GM19468 (cell line): ENCODE measurements at regions not wholly inside any gene's neighbourhood (a gene's known extent, or its start where the extent isn't known, plus 50 kb on each side); places are given as distances from the start of the nearest gene placed in this dataset.

Source experiments
- ATAC-seq: cut with Tn5 transposase; IDR thresholded peaks from one replicate; pipeline ENCODE4 v1.9.1; 2021; ENCODE audit warnings: mild to moderate bottlenecking, moderate library complexity, moderate number of reproducible peaks; ENCODE audit not compliant: unreplicated experiment; ENCODE audit errors: extremely low read depth

DNA sequence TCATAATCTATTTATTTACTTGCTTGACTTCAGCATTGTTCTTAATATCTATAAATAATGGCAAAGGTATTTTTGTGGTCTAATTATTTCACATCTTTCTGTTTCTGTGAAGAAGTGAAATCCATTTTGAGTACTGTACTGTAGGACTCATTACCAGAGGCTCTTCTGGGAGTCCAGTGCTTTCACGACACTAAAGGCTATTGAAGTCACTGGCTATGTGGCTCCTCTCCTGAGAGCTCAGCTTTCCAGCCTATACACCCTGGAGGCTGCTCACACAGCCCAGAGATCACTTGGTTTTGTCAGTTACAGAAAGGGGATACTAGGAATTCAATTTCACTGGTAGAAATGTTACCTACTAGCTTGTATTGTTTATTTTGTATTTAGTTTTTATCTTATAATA lies 547.3 kb downstream of the TAF11L14 start:
- ATAC-seq, result no peak

DNA sequence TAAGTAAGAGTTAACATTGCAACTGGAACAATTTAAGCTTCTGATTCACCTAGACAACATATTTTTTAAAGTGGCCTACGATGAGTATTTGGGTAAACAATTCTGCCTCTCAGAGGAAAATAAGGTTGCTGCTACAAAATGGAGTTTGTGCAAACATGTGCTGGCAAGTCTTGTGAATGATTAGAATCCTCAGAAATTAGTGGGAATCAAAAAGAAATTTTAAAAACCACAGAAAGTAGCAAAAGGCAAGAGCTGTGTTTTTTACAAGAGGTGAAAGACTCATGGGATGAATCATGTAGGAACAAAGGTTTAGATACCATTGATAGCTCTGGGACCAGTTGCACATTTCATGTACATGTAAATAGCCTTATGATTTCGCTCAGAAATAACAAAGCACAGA lies 561.6 kb downstream of the TAF11L14 start:
- no peak for ATAC-seq

DNA sequence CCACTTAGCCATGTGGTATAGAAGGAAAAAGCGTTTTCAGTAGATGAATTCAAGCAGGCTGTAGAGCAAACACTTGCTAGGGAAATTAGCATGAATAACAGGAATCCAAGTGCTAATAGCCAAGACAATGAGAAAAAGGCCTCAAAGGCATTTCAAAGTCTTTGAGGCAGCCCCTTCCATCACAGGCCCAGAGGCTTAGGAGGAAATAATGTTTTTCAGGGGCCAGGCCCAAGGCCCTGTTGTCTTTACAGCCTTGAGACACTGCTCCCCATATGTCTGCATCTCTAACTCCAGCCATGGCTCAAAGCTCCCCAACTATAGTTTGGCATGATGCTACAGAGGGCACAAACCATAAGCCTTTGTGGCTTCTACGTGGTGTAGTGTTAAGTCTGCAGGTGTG lies 563.5 kb downstream of the TAF11L14 start:
- no peak for ATAC-seq

DNA sequence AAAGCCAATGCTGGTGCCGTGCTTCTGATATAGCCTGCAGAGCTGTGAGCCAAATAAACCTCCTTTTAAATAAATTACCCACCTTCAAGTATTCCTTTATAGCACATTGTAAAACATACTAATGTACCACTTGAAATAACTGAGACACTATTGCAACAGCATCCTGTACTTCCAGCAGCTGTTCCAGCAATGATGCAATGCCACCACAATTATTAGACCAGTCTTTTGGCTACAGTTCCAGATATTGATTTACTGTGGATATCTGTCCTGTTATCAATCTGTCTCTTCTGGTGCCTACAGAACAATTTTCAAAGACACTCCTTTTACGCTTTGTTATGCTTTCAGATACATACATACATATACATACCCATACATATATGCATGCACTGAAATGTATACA lies 567.9 kb downstream of the TAF11L14 start:
- no peak for ATAC-seq

DNA sequence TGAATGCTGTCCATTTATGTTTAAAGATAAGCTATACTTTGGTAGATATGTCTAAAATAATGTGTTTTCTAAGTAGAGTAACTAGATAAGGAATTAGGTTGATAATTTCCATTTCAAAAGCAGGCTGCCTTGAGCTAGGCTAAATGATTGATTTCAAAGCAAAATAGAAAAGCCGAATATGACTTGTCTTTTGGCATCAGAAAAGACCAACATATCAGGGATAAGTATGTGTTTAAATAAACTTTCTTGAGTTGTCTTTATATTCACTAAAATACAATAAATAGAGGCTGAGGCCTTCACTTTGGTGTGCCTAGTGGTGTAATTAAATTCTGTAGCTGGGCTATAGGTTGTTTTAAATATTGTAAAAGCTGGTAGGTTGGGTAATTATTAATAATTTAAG lies 569.0 kb downstream of the TAF11L14 start:
- ATAC-seq, result no peak

DNA sequence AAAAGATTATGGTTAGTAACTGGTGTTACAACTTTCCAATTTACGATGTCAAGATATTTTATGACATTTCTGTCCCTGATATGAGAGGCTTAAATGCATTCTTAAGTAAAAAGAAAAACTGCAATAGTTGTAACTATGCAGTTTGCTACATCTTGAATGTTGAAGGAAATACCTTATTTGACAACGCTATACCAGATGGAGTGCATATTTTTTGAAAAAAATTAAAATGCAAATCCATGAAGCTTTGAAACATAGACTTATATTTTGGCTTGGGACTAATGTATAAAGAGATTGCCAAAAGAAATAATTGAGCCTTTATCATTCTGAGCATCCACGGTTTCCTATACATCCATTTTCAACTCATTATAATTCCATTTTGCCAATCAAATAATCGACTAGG lies 579.4 kb downstream of the TAF11L14 start:
- ATAC-seq, result no peak

DNA sequence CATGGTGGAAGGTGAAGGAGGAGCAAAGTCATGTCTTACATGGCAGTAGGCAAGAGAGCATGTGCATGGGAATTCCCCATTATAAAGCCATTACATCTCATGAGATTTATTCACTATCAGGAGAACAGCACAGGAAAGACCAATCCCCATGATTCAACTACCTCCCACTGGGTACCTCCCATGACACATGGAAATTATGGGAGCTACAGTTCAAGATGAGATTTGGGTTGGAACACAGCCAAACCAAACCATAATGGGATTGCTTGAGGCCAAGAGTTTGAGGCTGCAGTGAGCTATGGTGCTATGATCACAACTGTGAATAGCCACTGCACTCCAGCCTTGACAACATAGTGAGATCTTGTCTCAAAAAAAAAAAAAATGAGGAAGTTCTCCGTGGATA lies 581.8 kb downstream of the TAF11L14 start:
- ATAC-seq, result no peak

DNA sequence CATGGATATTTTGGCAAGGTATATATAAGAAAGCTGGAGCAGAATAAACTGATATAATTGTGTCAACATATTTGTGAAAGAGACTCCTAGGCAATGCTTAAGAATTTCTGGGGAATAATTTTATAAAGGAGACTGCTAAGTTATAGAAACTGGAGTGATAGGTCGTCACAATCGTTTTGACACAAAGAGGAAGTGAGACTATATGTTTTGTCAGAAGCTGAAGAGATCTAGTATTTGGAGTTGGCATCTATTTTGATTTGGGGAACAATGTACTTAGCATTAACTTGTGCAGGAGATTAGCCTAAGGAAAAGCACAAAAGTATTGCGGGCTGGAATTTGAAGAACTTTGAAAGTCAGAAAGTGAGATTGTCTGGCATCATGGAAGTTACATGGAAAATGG lies 582.5 kb downstream of the TAF11L14 start:
- ATAC-seq, result no peak

DNA sequence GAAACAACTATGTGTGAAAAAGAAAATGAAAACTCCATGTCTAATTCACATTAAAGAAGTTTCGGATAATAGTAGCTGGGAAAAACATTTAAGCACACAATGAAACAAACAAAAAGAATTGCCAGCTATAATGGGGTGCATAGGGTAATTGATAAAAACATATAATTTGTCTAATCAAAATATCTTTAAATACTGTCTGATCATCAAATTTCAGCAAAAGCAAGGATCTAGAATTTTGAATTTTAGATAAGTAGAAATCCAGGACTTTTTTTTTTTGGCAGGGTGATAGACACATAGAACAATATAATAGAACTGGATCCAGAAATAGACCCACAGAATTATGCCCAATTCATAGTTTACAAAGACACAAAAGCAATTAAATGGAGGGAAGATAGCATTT lies 585.0 kb downstream of the TAF11L14 start:
- ATAC-seq, result no peak

DNA sequence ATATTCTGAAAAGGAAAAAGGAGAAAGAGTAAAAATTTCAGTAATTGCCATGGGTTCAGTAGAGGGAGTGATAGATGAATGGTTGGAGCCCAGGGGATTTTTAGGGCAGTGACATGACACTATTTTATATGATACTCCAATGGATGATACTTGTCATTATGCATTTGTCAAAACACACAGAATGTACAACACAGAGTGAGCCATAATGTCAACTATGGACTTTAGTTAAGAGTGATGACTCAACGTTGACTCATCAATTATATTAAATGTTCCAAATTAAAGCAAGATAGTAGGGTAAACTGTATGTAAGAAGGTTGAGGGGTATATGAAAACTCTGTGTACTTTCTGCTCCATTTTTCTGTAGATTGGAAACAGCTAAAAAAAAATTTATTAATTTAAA lies 586.4 kb downstream of the TAF11L14 start:
- no peak for ATAC-seq

DNA sequence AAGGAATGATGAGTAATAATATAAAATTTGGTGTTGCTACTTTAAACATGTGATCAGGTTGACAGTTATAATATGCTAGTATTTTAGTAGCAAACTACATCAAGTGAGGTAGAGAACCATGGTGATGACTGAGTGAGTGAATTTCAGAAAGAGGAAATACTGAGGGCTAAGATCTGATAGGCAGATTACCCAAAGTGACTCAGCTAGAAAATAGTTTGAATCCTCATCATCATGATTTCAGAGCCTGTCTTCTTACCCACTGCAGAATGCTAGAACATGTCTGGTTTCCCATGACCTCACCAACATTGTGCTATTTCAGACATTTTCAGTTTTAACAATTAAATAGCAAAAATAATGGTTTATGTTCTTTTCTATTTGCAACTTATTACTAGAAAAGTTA lies 602.1 kb downstream of the TAF11L14 start:
- ATAC-seq, result no peak

DNA sequence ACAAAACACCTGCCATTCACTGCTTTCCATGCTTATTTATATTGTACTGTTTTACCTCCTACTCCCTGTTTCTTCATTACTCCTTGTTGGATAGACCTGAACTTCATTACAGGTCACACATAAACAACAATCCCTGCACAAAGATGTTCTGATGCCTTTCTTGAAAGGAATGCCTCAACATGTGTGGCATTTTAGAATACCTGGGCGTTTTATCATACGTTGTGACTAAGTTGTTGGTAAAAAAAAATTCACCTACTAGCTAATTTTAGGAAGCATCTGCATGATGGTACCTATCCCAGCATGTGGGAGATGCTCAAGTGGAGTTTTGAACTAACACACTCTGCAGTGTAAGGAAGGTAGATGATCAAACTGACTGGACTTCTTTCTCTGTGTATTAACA lies 604.1 kb downstream of the TAF11L14 start:
- no peak for ATAC-seq

DNA sequence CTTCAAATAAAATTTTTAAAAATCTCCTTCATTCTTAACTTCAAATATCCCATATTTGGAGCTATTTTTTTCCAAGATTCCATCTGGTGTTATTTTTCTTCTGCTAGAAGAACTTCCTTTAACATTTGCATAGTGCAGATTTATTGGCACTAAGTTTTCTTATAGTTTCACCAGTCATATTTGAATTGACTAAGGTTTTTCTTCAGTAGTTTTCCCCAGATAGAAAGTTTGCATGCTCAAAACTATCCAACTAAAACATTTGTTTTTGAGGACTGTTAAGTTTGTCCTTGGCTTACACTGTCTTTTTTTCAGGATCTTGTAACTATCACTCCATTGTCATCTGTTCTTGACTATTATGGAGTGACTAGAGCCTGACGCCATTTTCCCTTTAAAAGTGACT lies 606.7 kb downstream of the TAF11L14 start:
- no peak for ATAC-seq

DNA sequence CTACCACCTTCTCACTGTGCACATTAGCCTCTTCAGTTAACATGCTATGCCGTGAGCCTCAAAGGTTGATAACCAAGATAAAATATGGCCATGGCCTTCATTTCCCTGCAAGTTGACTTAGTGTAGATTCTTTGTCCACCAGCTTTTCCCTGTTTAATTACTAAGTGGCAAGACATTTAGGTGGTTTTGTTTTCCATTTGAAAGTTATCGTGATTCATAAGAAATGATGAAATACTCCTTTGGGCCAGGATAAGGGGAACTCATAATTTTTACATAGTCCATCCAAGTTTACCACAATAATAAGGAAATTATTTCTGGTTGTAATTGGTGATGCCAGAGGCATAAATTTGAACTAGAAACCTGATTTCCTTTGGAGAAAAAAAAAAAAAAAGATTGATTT lies 609.6 kb downstream of the TAF11L14 start:
- ATAC-seq, result no peak

DNA sequence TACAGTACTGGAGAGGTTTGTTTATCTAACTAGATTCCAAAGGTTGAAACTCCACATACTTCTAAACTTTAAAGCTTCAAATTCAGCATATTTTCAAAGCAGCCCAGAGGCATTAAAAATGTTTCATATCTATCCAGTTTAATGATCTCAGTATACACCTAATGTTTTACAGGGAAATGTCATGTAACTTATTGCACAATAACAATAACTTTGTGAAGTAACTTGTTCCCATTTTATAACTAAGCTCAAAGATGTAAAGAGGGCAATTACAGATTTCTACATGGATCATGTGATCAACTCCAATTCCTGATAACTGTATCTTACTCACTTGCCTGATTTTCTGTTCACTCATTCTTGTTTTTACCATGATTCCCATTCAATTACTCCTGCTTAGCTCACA lies 610.0 kb downstream of the TAF11L14 start:
- no peak for ATAC-seq

DNA sequence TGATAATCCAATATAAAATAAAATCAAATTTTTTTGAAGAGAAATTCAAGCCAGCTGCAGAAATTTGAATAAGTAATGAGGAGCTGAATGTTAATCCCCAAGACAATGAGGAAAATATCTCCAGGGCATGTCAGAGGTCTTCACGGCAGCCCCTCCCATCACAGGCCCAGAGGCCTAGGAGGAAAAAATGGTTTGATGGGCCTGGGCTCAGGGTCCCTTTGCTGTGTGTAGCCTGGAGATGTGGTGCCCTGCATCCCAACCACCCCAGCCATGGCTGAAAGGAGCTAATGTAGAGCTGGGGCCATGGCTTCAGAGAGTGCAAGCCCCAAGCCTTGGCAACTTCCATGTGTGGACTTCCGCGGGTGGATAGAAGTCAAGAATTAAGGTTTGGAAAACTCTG lies 618.3 kb downstream of the TAF11L14 start:
- ATAC-seq, result no peak

DNA sequence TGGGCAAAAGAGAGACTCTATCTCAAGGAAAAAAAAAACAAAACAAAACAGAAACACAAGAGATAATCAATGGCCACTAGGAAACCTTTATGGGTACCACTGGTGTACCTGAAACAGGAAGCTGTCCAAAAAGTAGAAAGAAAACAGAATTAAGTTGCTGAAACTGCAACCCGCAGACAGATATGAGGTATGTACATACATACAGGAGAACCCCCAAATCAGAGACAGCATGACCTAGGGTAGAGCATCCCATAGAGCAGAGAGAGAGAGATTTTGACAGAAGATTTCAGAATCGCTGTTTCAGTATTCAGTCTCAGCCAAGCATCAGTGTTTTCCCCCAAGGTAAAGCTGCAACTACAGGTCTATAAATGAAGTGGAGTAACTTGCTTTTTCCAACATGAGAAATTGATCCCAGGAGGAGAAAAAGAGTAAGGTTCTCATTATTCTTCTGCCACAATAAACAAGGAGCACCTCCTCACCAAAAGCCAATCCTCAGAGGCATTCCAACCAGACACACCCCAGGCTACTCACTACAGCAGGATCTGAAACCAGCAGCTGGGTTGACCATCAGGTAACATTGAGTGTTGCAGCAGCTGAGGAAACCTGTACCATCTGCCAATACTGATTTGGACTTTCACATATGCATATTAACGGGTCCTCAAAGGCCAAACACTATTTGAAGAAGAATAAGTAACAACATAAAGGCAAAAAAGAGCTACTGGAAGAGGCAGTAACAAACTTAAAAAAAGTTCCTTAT lies 630.0 kb downstream of the TAF11L14 start:
- no peak for ATAC-seq

DNA sequence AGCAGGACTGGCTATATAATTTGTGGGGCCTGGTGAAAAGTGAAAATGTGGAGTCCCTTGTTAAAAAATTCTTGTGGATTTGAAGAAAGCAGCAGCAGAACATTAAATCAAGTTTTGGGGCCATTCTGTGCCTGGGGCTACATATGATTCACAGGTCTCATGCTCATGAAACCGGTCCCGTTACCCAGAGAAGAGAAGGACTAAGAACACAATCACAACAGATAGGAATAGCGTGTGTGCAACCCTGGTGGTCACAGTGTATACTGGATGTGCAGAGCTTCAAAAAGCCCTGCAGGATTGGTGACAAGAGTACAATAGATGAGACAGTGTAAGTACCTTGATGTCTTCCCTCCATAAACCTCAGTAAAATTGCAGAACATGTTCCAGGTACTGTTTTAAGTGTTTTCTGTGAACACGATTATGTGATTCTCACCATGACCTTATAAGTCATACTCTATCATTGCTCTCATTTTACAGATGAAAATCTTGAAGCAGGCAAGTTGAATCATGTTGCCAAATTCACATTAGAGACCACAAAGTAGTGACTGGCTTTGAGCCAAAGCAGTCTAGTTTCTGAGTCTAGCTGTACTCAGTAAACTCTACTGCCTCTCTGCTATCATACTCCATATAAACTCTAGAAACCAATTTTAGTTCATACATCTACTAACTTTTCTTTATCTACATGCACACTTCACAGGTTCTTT lies 636.5 kb downstream of the TAF11L14 start:
- ATAC-seq, result no peak

DNA sequence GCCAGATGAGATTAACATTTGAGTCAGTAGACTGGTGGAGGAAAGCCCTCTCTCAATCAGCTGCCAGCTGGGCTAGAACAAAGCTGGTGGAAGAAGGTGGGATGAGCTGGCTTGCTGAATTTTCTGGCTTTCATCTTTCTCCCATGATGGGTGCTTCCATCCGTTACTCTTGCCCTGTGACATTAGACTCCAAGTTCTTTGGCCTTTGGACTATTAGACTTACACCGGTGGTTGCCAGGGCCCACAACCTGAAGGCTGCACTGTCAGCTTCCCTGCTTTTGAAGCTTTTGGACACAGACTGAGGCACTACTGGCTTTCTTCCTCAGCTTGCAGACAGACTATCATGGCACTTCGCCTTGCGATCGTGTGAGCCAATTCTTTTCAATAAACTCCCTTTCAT lies 642.7 kb downstream of the TAF11L14 start:
- no peak for ATAC-seq

DNA sequence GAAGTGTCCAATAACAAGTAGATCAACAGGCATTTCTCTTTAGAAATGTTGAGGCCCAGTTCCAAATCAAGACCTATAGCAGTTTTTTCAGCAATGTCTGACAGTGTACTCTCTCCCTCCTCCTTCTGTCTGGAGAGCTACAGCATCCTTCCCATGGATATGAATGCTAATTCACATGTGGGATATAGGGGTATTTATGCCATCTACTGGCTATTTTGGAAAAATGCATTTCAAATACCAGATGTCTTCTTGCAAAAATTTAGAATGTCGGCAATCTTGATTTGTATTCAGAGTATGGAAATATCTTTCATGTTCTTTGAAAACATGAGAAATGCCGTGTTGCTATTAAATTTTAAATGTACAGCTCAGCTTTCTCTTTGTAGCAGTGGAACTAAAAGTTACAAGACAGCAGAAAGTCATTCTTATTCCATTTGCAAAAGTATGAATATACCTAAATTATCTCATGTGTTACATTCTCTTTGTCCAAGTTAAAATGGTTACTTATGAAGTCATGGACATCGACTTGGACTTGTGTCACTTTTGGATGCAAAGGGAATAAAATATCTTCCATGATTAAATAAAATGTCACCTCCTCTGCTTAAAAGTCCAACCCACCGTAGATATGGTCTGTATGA lies 647.8 kb downstream of the TAF11L14 start:
- ATAC-seq, result no peak

DNA sequence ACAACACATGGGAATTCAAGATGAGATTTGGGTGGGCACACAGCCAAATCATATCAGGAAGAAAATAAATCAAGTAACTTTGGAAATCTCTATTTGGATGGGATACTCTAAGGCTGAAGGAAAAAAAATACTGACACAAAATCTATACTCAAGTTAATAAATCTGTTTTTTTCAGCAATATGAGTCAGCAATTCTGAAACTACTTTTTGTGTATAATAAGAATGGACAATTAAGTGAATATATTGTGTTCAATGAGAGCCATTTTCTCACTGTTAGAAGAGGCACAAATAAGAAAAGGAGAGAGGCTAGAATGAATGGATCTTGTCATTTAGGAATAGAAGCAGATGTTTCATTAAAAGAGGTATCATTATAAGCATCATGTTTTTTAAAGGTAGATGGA lies 651.0 kb downstream of the TAF11L14 start:
- no peak for ATAC-seq

DNA sequence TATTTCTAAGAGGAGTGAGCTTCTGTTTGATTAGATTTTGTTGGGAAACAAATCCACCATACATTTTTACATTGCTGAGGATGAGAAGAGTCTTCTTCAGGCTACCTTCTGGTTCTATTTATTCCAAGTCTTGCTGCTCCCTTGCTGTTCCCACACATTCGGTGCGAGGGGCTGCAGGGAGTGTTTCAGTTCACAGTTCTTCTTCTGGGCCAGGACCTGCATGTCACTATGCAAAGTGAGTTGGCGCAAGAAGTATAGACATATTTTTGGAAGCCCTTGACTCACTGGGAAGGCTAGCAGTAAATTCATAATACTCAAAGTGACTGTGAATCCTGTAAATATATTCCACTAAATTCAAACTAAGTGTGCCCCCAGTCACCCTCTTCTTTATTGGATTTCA lies 657.9 kb downstream of the TAF11L14 start:
- no peak for ATAC-seq
